H9 (cell line): ENCODE measurements at regions not wholly inside any gene's neighbourhood (a gene's known extent, or its start where the extent isn't known, plus 50 kb on each side); places are given as distances from the start of the nearest gene placed in this dataset.

Source experiments
- DNase-seq: peaks from one replicate; pipeline ENCODE4 v3.0.0-alpha.2; 2017
- H2AFZ ChIP-seq: one replicate; pipeline ENCODE4 v1.6.1; 2013; ENCODE audit warnings: mild to moderate bottlenecking, low read length, control low read depth, moderate library complexity
- H2AK5ac ChIP-seq: 2 replicates; pipeline ENCODE4 v1.6.1; 2013; ENCODE audit warnings: low read length, control low read depth, mixed read lengths; ENCODE audit not compliant: insufficient read length
- H2BK120ac ChIP-seq: one replicate; pipeline ENCODE4 v1.6.1; 2013; ENCODE audit warnings: low read depth, mild to moderate bottlenecking, low read length, control low read depth, inconsistent platforms; ENCODE audit not compliant: poor library complexity, severe bottlenecking
- H2BK12ac ChIP-seq: 2 replicates; pipeline ENCODE4 v1.6.1; 2013; ENCODE audit warnings: low read length, control low read depth, mixed read lengths, low read depth; ENCODE audit not compliant: insufficient read length
- H2BK15ac ChIP-seq: 2 replicates; pipeline ENCODE4 v1.6.1; 2013; ENCODE audit warnings: low read depth, low read length, control low read depth
- H2BK20ac ChIP-seq: one replicate; pipeline ENCODE4 v1.6.1; 2013; ENCODE audit warnings: low read depth, mild to moderate bottlenecking, low read length, control low read depth, inconsistent platforms; ENCODE audit not compliant: poor library complexity, severe bottlenecking
- H2BK5ac ChIP-seq: 2 replicates; pipeline ENCODE4 v1.6.1; 2013; ENCODE audit warnings: low read length, control low read depth, mixed read lengths; ENCODE audit not compliant: insufficient read length
- H3K14ac ChIP-seq: 2 replicates; pipeline ENCODE4 v1.6.1; 2013; ENCODE audit warnings: low read length, control low read depth; ENCODE audit not compliant: insufficient read depth
- H3K18ac ChIP-seq: 2 replicates; pipeline ENCODE4 v1.6.1; 2013; ENCODE audit warnings: low read depth, mild to moderate bottlenecking, mixed read lengths, low read length, control low read depth; ENCODE audit not compliant: insufficient read length
- H3K23ac ChIP-seq: 2 replicates; pipeline ENCODE4 v1.6.1; 2013; ENCODE audit warnings: low read length, control low read depth, mixed read lengths, low read depth; ENCODE audit not compliant: insufficient read length
- H3K23me2 ChIP-seq: 2 replicates; pipeline ENCODE4 v1.6.1; 2013; ENCODE audit warnings: low read depth, mild to moderate bottlenecking, mixed read lengths, low read length, control low read depth; ENCODE audit not compliant: insufficient read length, poor library complexity, severe bottlenecking
- H3K27ac ChIP-seq: 2 replicates; pipeline ENCODE4 v1.5.1; 2013; ENCODE audit warnings: low read length, control low read depth, mixed read lengths, low read depth; ENCODE audit not compliant: insufficient read length
- H3K27me3 ChIP-seq: 2 replicates; pipeline ENCODE4 v1.6.1; 2013; ENCODE audit warnings: low read length, control low read depth, inconsistent platforms; ENCODE audit not compliant: insufficient read depth
- H3K4ac ChIP-seq: 2 replicates; pipeline ENCODE4 v1.6.1; 2013; ENCODE audit warnings: low read depth, mild to moderate bottlenecking, control low read depth, inconsistent platforms, low read length, moderate library complexity
- H3K4me1 ChIP-seq: 2 replicates; pipeline ENCODE4 v1.6.1; 2013; ENCODE audit warnings: low read length, control low read depth, inconsistent platforms; ENCODE audit not compliant: insufficient read depth
- H3K4me2 ChIP-seq: 2 replicates; pipeline ENCODE4 v1.6.1; 2013; ENCODE audit warnings: low read length, control low read depth, mixed read lengths; ENCODE audit not compliant: insufficient read length, insufficient read depth
- H3K56ac ChIP-seq: 2 replicates; pipeline ENCODE4 v1.6.1; 2013; ENCODE audit warnings: low read depth, mild to moderate bottlenecking, mixed read lengths, low read length, control low read depth; ENCODE audit not compliant: insufficient read length
- H3K79me1 ChIP-seq: 2 replicates; pipeline ENCODE4 v1.6.1; 2013; ENCODE audit warnings: low read depth, mild to moderate bottlenecking, moderate library complexity, low read length, control low read depth, inconsistent platforms; ENCODE audit not compliant: insufficient read depth, poor library complexity, severe bottlenecking
- H3K79me2 ChIP-seq: 2 replicates; pipeline ENCODE4 v1.6.1; 2013; ENCODE audit warnings: low read length, control low read depth, inconsistent platforms; ENCODE audit not compliant: insufficient read depth
- H3K9ac ChIP-seq: 2 replicates; pipeline ENCODE4 v1.6.1; 2013; ENCODE audit warnings: low read length, control low read depth, mixed read lengths; ENCODE audit not compliant: insufficient read length; ENCODE audit errors: extremely low read depth
- H3K9me3 ChIP-seq: one replicate; pipeline ENCODE4 v1.6.1; 2013; ENCODE audit warnings: low read depth, low read length, inconsistent platforms; ENCODE audit not compliant: control insufficient read depth
- H3T11ph ChIP-seq: one replicate; pipeline ENCODE4 v1.6.1; 2013; ENCODE audit warnings: mild to moderate bottlenecking, low read length, control low read depth, inconsistent platforms
- H4K20me1 ChIP-seq: one replicate; pipeline ENCODE4 v1.6.1; 2013; ENCODE audit not compliant: control insufficient read depth, insufficient read length, insufficient read depth
- H4K5ac ChIP-seq: 2 replicates; pipeline ENCODE4 v1.6.1; 2013; ENCODE audit warnings: low read depth, mild to moderate bottlenecking, mixed read lengths, low read length, control low read depth; ENCODE audit not compliant: insufficient read length
- H4K8ac ChIP-seq: replicated peaks from 2 replicates; pipeline ENCODE4 v1.6.1; 2013; ENCODE audit warnings: low read length, control low read depth, mixed read lengths, low read depth; ENCODE audit not compliant: insufficient read length
- H4K91ac ChIP-seq: 2 replicates; pipeline ENCODE4 v1.6.1; 2013; ENCODE audit warnings: low read depth, mild to moderate bottlenecking, moderate library complexity, mixed read lengths, low read length, control low read depth; ENCODE audit not compliant: insufficient read length
- H3K27ac Mint-ChIP-seq, 3 experiments: 2 replicates in 2 of 3; 3 replicates in 1 of 3; pipeline ENCODE4 v1.8.0; 2020 to 2021; ENCODE audit warnings: mixed read lengths in 3 of 3, mild to moderate bottlenecking in 1 of 3, moderate library complexity in 1 of 3
- H3K27me3 Mint-ChIP-seq: 2 replicates; pipeline ENCODE4 v1.8.0; 2021; ENCODE audit warnings: low read depth, mild to moderate bottlenecking, moderate library complexity, mixed read lengths
- H3K36me3 Mint-ChIP-seq, 3 experiments: 2 replicates in 2 of 3; 3 replicates in 1 of 3; pipeline ENCODE4 v1.8.0; 2020 to 2021; ENCODE audit warnings: low read depth in 3 of 3, mixed read lengths in 3 of 3; ENCODE audit not compliant: insufficient read depth in 1 of 3
- H3K4me1 Mint-ChIP-seq, 2 experiments: 2 replicates each; pipeline ENCODE4 v1.8.0; 2020; ENCODE audit warnings: mixed read lengths in 2 of 2
- H3K4me3 Mint-ChIP-seq, 2 experiments: 2 replicates in 1 of 2; 3 replicates in 1 of 2; pipeline ENCODE4 v1.8.0; 2020 to 2021; ENCODE audit warnings: mild to moderate bottlenecking in 2 of 2, mixed read lengths in 2 of 2, moderate library complexity in 1 of 2
- H3K9me3 Mint-ChIP-seq, 2 experiments: 2 replicates in 1 of 2; 3 replicates in 1 of 2; pipeline ENCODE4 v1.8.0; 2020; ENCODE audit warnings: mild to moderate bottlenecking in 2 of 2, mixed read lengths in 2 of 2, moderate library complexity in 1 of 2
- CTCF ChIP-seq: fragments of 200-600 bp; sonication (generic); conservative IDR thresholded peaks from 3 replicates; pipeline ENCODE4 v1.8.0; 2021; ENCODE audit warnings: antibody characterized with exemption, mild to moderate bottlenecking
- WGBS: extraction: QIAGEN DNeasy Blood & Tissue Kit; methylation state at CpG from one replicate; pipeline ENCODE4 v1.1.7; 2013; ENCODE audit warnings: missing lambda C conversion rate, low lambda C conversion rate, mixed read lengths; ENCODE audit not compliant: insufficient read length; ENCODE audit errors: extremely low coverage; 5-methylcytosine and 5-hydroxymethylcytosine counted together

DNA sequence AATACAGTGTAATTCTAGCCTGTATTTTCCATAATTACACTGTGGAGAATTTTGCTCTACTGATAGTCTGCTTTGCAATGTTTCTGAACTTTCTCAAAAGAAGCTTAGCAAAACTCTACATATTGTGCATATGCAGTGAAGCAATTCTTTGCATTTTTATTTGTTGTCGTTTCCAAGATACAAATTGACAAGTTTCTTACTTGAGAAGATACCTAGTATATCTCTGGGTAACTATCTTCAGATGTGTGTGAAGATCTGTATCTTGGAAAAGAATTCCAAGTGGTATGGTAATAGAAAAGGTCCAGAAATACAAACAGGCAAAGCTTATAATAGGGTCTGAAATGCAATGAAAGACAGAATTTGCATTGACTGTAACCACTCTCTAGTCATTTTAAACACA is 1119.8 kb upstream of the INTU start:
- Histone ChIP-seq H2AFZ (no peak overlapping the region), H2BK12ac (no peak overlapping the region), H2BK15ac (no peak overlapping the region), H3K4ac (no peak overlapping the region), H3K79me2 (no peaks in the 10 kb centered on the region), H3K4me2 (no peak overlapping the region), H3K23me2 (no peaks in the 10 kb centered on the region), H3K9ac (no peak overlapping the region), H4K5ac (no peak overlapping the region), H2BK5ac (no peak overlapping the region), H3K23ac (no peak overlapping the region), H3K4me1 (no peaks in the 10 kb centered on the region), H3K27ac (no peak overlapping the region), H3K9me3 (no peaks in the 10 kb centered on the region), H3K18ac (no peak overlapping the region), H4K91ac (no peak overlapping the region), H3K14ac (no peak overlapping the region), H4K20me1 (no peaks in the 10 kb centered on the region), H3K56ac (no peak overlapping the region), H3K79me1 (no peaks in the 10 kb centered on the region), H3T11ph (no peak overlapping the region), H4K8ac (no peak overlapping the region), H2BK120ac (no peak overlapping the region), H2BK20ac (no peak overlapping the region), H3K27me3 (no peaks in the 10 kb centered on the region), H2AK5ac (no peak overlapping the region)
- Mint-ChIP-seq H3K36me3 (no peaks in the 10 kb centered on the region), H3K9me3 (no peaks in the 10 kb centered on the region), H3K4me1 (no peaks in the 10 kb centered on the region), H3K4me3 (no peak overlapping the region), H3K27ac (no peak overlapping the region), H3K27me3 (no peaks in the 10 kb centered on the region)
- no CpG with 5 or more reads among the region's 1 CpG for WGBS
- DNase-seq, result no peak
- TF ChIP-seq CTCF, result no peak
